ENCODE measurements at regions not wholly inside any gene's neighbourhood (a gene's known extent, or its start where the extent isn't known, plus 50 kb on each side); places are given as distances from the start of the nearest gene placed in this dataset.

GRCh38 chr2:14554849-14555545 lies 77.5 kb upstream of the LRATD1 start:
- DNase-seq, result no peak

GRCh38 chr2:14557111-14557510 lies 75.4 kb upstream of the LRATD1 start:
- no peak for DNase-seq

GRCh38 chr2:14557916-14558315 lies 74.6 kb upstream of the LRATD1 start:
- no peak for DNase-seq

GRCh38 chr2:14558335-14558919 lies 74.1 kb upstream of the LRATD1 start:
- no peak for DNase-seq

- no peak for DNase-seq
Measured at GRCh38 chr2:14560716-14561115, 71.8 kb upstream of the LRATD1 start.

- no peak for DNase-seq
Measured at GRCh38 chr2:14563324-14563723, 69.2 kb upstream of the LRATD1 start.

GRCh38 chr2:14565666-14566065 lies 66.9 kb upstream of the LRATD1 start:
- DNase-seq, result no peak

- no peak for DNase-seq
Measured at GRCh38 chr2:14567561-14567960, 65.0 kb upstream of the LRATD1 start.

GRCh38 chr2:14569294-14569693 lies 63.2 kb upstream of the LRATD1 start:
- DNase-seq, result no peak

- DNase-seq, result no peak
Measured at GRCh38 chr2:14572633-14573032, 59.9 kb upstream of the LRATD1 start.

- no peak for DNase-seq
Measured at GRCh38 chr2:14577843-14578242, 54.7 kb upstream of the LRATD1 start.

Measured in NCI-H2081 treated with DMSO at 0.1 percent for 48 hours (cell line).